OCI-LY7 (cell line): ENCODE measurements at regions not wholly inside any gene's neighbourhood (a gene's known extent, or its start where the extent isn't known, plus 50 kb on each side); places are given as distances from the start of the nearest gene placed in this dataset.

Experiments
- BruUV-seq: library from RNA; stranded (reverse); fragments of 400-500 nt; replicated peaks from 2 replicates; lab custom pipeline; 2021; lab: Mats Ljungman, UMichigan
- CTCF ChIA-PET: fragments of 300-600 bp; sonication (Branson Sonifier 250); formaldehyde crosslinking; loops from one replicate; lab custom pipeline; 2022; ENCODE audit warnings: antibody characterized with exemption; ENCODE audit not compliant: unreplicated experiment; lab: Charles Lee
- POLR2A ChIA-PET: fragments of 300-600 bp; sonication (Branson Sonifier 250); formaldehyde crosslinking; loops from one replicate; lab custom pipeline; 2022; ENCODE audit warnings: antibody characterized with exemption; lab: Charles Lee
- DNase-seq: peaks from one replicate; pipeline ENCODE4 v3.0.0-alpha.2; 2015; ENCODE audit warnings: low spot score
- H2AFZ ChIP-seq: fragments of 200-600 bp; sonication (generic), shearing (Covaris generic); 2 replicates; pipeline ENCODE4 v1.6.1; 2014; ENCODE audit warnings: mild to moderate bottlenecking, antibody characterized with exemption, low read length, moderate library complexity
- H3K27ac ChIP-seq: fragments of 200-600 bp; sonication (generic); 2 replicates; pipeline ENCODE4 v1.5.1; 2014; ENCODE audit warnings: mixed run types, low read depth, mild to moderate bottlenecking, moderate library complexity, low read length, inconsistent platforms; ENCODE audit not compliant: poor library complexity, severe bottlenecking
- H3K36me3 ChIP-seq: fragments of 200-600 bp; sonication (generic); 2 replicates; pipeline ENCODE4 v1.6.1; 2014; ENCODE audit warnings: mild to moderate bottlenecking, antibody characterized with exemption, low read length, moderate library complexity, mixed read lengths; ENCODE audit not compliant: insufficient read depth
- H3K4me1 ChIP-seq: fragments of 200-600 bp; sonication (generic); 2 replicates; pipeline ENCODE4 v1.5.1; 2014; ENCODE audit warnings: mild to moderate bottlenecking, low read length; ENCODE audit not compliant: insufficient read depth, poor library complexity, severe bottlenecking
- H3K4me2 ChIP-seq: fragments of 200-600 bp; sonication (generic); 2 replicates; pipeline ENCODE4 v1.6.1; 2014; ENCODE audit warnings: mild to moderate bottlenecking, low read length
- H3K4me3 ChIP-seq: fragments of 200-600 bp; sonication (generic); 2 replicates; pipeline ENCODE4 v1.5.1; 2014; ENCODE audit warnings: mild to moderate bottlenecking, low read depth, low read length; ENCODE audit not compliant: poor library complexity, severe bottlenecking
- H3K79me2 ChIP-seq: fragments of 200-600 bp; sonication (generic); 2 replicates; pipeline ENCODE4 v1.6.1; 2016; ENCODE audit warnings: low read depth, mild to moderate bottlenecking, low read length, moderate library complexity, mixed read lengths; ENCODE audit not compliant: insufficient read depth
- H3K9me2 ChIP-seq: fragments of 200-600 bp; sonication (generic); 2 replicates; pipeline ENCODE4 v1.6.1; 2016; ENCODE audit warnings: mild to moderate bottlenecking, low read length, mixed read lengths; ENCODE audit not compliant: insufficient read depth
- H3K9me3 ChIP-seq: fragments of 200-600 bp; sonication (generic); 2 replicates; pipeline ENCODE4 v1.6.1; 2014; ENCODE audit warnings: mild to moderate bottlenecking, mixed run types, low read length, mixed read lengths
- H4K20me1 ChIP-seq: fragments of 200-600 bp; sonication (generic); 2 replicates; pipeline ENCODE4 v1.6.1; 2014; ENCODE audit warnings: mild to moderate bottlenecking, antibody characterized with exemption, low read length, moderate library complexity, mixed read lengths; ENCODE audit not compliant: insufficient read depth
- EZH2phosphoT487 ChIP-seq: fragments of 200-600 bp; sonication (generic); IDR thresholded peaks from 2 replicates; pipeline ENCODE4 v1.6.1; 2018; ENCODE audit warnings: low read depth, borderline replicate concordance, mild to moderate bottlenecking, mixed run types, antibody characterized with exemption, low read length, moderate library complexity, mixed read lengths
- intact Hi-C: fragments of 100-400 bp; cut with micrococcal nuclease; formaldehyde crosslinking; loops from one replicate; pipeline ENCODE4 v1.10.0; 2022; ENCODE audit not compliant: unreplicated experiment
- TF ChIP-seq, protein P1 (sequence below): fragments of 200-600 bp; sonication (generic); conservative IDR thresholded peaks from 2 replicates; pipeline ENCODE4 v1.5.1; 2014; ENCODE audit warnings: mild to moderate bottlenecking, antibody characterized with exemption, low read length, moderate library complexity, mixed read lengths

DNA sequence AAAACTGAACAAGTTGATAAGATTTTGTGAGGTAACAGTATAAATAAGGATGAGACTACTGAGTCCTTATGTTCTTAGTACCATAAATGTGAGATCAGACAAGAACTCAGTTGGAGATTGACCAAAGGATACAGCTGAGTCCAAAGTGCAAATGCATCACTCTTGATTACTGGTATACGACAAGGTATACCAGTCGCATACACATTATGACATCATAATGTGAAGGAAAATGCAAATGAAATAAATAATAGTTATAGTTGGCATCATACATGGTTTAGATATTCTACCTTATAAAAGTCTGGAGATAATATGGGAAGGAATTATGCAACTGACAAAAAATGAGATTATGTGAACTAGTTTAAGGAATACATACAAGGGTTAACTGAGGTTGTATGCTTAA, 476.3 kb upstream of the STXBP6 start:
- no peak overlapping the region for H2AFZ ChIP-seq
- H3K4me1 ChIP-seq = no peaks in the 10 kb centered on the region
- DNase-seq = no peak
- no peaks in the 10 kb centered on the region for H3K79me2 ChIP-seq
- TF ChIP-seq, protein P1, sequence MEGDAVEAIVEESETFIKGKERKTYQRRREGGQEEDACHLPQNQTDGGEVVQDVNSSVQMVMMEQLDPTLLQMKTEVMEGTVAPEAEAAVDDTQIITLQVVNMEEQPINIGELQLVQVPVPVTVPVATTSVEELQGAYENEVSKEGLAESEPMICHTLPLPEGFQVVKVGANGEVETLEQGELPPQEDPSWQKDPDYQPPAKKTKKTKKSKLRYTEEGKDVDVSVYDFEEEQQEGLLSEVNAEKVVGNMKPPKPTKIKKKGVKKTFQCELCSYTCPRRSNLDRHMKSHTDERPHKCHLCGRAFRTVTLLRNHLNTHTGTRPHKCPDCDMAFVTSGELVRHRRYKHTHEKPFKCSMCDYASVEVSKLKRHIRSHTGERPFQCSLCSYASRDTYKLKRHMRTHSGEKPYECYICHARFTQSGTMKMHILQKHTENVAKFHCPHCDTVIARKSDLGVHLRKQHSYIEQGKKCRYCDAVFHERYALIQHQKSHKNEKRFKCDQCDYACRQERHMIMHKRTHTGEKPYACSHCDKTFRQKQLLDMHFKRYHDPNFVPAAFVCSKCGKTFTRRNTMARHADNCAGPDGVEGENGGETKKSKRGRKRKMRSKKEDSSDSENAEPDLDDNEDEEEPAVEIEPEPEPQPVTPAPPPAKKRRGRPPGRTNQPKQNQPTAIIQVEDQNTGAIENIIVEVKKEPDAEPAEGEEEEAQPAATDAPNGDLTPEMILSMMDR = no peak
- TF ChIP-seq EZH2phosphoT487 = no peak
- intact Hi-C loops = no loop called here
- H3K27ac ChIP-seq = no peak overlapping the region
- no TSS peak for BruUV-seq
- ChIA-PET POLR2A (no interaction called here), CTCF (no interaction called here)
- H3K9me3 ChIP-seq = no peaks in the 10 kb centered on the region
- H4K20me1 ChIP-seq = no peaks in the 10 kb centered on the region
- H3K4me3 ChIP-seq = no peak overlapping the region
- H3K9me2 ChIP-seq = no peaks in the 10 kb centered on the region
- H3K36me3 ChIP-seq = no peaks in the 10 kb centered on the region
- H3K4me2 ChIP-seq = no peak overlapping the region

DNA sequence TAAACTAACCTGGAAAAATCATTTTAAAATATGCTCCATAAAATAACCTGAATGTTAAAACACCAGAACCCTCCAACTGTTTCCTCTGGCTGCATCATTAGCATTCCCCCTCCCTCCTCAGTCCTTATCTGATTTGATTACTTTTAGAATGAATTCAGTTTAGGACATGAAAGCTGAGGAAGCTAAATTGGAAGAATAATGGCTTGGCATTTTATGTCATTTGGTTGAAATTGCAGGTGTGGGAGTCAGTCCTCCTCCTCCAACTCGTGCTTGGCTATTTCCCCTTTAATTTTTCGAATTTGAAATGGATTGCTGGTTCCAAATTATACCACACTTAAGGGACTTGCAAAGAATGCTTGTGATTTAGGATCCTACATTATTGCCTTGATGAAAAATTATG, 473.0 kb upstream of the STXBP6 start:
- TF ChIP-seq EZH2phosphoT487 = no peak
- TF ChIP-seq, protein P1 = no peak
- no TSS peak for BruUV-seq
- Histone ChIP-seq H3K79me2 (no peaks in the 10 kb centered on the region), H2AFZ (no peak overlapping the region), H3K9me3 (no peaks in the 10 kb centered on the region), H3K4me3 (no peak overlapping the region), H4K20me1 (no peaks in the 10 kb centered on the region), H3K4me2 (no peak overlapping the region), H3K4me1 (no peaks in the 10 kb centered on the region), H3K27ac (no peak overlapping the region), H3K36me3 (no peaks in the 10 kb centered on the region), H3K9me2 (no peaks in the 10 kb centered on the region)
- ChIA-PET POLR2A (no interaction called here), CTCF (no interaction called here)
- intact Hi-C loops = no loop called here
- no peak for DNase-seq

DNA sequence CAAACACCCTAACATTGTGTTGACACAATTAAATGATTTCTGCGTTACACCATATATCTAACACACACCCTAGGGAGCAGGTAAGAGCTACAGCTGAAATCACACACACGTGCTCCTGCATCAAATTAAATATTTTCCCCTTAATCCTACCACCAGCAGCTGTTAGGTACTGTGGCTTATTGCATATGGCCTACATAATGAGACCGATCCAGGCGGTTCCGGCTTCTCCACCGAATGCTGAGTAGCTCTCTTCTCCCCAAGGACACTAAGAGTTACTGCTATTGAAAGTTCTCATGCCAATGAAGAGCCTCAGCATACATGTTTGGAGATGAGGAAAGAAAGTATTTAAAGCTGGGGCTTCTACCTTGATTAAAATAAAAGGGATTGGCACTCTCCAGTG, 472.2 kb upstream of the STXBP6 start:
- CTCF ChIA-PET = no interaction called here
- no TSS peak for BruUV-seq
- no peak overlapping the region for H3K27ac ChIP-seq
- H4K20me1 ChIP-seq = no peaks in the 10 kb centered on the region
- no peaks in the 10 kb centered on the region for H3K4me1 ChIP-seq
- intact Hi-C loops = no loop called here
- H3K36me3 ChIP-seq = no peaks in the 10 kb centered on the region
- no peaks in the 10 kb centered on the region for H3K9me3 ChIP-seq
- DNase-seq = no peak
- H3K4me3 ChIP-seq = no peak overlapping the region
- POLR2A ChIA-PET = no interaction called here
- H3K4me2 ChIP-seq = no peak overlapping the region
- TF ChIP-seq, protein P1 = no peak
- TF ChIP-seq EZH2phosphoT487 = no peak
- H3K9me2 ChIP-seq = no peaks in the 10 kb centered on the region
- no peaks in the 10 kb centered on the region for H3K79me2 ChIP-seq
- H2AFZ ChIP-seq = no peak overlapping the region
